GM08714 (cell line): ENCODE measurements at regions not wholly inside any gene's neighbourhood (a gene's known extent, or its start where the extent isn't known, plus 50 kb on each side); places are given as distances from the start of the nearest gene placed in this dataset.

Experiments used
- H3K4me3 ChIP-seq: fragments of 200-500 bp; sonication (Bioruptor generic); 2 replicates; pipeline ENCODE4 v1.5.1; 2014; ENCODE audit warnings: mild to moderate bottlenecking, low read length, inconsistent platforms
- ZNF274 ChIP-seq: IDR thresholded peaks from 2 replicates; pipeline ENCODE4 v1.6.1; 2012; ENCODE audit warnings: mild to moderate bottlenecking, low read depth, low read length

DNA sequence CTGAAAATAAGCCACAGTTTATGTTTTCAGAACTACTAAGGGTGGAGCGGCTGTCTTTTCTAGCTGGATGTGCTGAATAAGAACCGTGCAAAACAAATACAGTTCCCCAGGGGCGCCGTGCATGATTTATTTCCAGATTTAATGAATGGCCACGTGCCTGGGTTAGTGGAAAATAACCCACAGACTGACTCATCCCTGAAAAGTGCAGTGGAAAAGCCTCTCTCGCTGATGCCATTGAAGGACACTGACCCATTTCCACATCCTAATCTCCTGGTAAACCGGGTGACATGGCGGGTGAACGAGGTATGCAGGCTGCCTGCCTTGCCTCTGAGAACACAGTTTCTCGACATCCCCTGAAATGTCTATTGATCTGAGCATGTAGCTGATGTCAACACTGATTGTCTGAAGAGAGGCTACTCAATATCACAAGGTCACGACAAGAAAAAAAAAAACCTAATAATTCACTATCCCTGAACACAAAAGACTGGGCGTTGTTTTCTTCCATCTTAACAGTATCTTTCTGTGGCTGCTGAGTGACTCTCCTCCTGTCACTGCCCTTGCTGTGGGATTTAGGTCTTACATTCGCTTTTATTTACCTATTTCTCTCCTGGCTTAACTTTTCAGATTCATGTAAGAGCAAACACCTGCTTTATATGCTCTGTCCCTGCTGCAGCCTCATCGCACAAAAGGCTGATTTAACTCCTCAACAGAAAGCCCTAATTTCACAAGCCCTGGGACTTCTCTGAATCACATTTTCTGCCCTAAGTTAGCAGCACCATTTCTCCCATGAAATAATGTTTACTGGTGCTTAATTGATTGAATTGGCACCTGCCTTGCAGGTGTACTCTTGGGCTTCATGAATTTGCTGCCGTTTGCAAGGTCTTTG, 76.9 kb upstream of the SCOC start:
- no peak overlapping the region for H3K4me3 ChIP-seq
- no peak for TF ChIP-seq ZNF274

DNA sequence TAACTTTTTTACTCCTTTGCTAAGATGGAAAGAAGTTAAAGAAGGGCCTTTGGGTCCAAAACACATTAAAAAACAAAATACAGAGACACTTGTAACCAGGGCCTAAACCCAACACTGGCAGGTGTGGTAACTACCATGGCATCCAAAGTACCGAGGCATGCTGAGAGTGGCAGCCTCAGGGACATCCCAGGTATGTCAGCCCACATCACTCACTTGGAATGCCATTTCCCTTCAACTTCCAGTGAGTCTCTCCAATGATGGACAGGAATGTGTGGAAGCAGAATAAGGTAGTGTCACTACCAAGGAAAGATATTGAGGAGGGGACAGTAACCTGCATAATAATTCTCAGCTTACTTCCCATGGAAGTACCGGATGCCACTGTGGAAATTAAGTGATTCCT, 79.5 kb upstream of the SCOC start:
- TF ChIP-seq ZNF274: no peak
- no peak overlapping the region for H3K4me3 ChIP-seq

DNA sequence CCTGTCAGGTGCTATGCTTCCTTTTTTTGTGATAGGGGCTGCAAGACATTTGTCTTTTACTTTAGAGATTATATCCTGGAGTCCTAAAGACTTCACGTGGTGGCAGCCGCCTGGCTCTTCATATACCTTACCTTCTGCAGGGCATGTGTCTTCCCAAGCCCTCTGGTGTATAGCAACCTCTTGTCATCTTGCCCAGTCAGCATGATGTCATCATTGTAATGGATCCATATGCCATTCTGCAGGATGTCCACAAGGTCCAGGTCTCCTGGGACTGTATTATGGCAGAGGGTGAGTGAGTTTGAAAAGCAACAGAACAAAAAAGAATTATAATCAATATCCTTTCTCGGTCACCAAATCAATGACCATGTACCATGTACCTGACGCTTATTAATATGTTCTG, 82.2 kb upstream of the SCOC start:
- no peak for TF ChIP-seq ZNF274
- H3K4me3 ChIP-seq: no peak overlapping the region

DNA sequence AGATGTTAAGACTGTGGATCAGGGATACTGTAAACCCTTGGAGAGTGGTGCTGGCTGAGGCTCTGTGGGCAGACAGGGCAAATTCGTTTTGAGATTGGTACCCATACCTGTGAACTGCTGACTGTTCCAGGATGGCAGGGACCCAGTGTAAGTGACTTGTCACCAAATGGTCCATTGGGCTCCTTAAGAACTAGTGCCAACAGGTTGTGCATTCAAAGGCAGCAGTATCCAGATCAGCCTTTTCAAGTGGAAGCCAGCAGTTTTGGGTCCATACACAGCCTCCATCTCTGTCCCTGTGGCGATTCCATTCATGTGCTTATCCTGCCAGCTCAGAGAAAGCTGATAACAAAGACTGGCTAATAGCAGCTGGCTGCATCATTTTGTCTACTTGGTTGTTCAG, 84.0 kb upstream of the SCOC start:
- no peak for TF ChIP-seq ZNF274
- no peak overlapping the region for H3K4me3 ChIP-seq

DNA sequence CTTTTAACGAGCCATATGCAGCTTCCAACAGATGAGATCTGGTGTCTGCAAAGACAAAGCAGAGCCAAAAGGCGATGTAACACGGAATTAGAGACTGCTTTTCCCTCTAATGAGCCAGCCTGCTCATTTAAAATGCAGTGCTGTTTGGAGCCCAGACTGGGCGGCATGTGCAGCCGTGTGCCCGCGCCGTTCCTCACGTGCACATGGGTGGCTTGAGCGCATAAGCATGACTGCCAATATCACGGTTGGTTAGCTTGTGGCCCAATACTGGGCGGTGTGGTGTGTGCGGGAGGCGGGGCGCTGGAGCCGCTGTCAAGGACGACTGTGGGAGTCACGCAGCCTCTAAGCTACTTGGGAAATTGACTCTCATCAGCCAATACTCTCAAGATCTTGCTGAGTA, 87.0 kb upstream of the SCOC start:
- no peak for TF ChIP-seq ZNF274
- no peak overlapping the region for H3K4me3 ChIP-seq

DNA sequence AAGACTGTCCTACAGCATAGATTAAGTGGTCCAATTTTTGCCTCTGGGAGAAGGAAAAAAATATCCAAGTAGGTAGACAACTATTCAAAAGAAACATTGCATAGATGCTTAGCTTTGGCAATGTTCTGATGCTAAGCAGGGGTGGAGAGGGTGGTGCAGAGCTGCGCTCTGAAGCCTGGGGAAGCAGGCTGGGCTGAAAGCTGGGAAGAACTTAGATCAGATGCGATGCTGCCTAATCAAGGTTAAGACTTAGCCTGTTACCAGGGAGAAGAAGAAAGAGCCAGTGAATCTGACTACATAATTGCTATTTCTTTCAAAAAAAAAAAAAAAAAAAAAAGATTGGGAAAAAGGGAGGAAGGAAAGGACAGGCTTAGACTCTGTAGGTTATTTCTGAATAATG, 89.0 kb upstream of the SCOC start:
- H3K4me3 ChIP-seq: no peak overlapping the region
- no peak for TF ChIP-seq ZNF274

DNA sequence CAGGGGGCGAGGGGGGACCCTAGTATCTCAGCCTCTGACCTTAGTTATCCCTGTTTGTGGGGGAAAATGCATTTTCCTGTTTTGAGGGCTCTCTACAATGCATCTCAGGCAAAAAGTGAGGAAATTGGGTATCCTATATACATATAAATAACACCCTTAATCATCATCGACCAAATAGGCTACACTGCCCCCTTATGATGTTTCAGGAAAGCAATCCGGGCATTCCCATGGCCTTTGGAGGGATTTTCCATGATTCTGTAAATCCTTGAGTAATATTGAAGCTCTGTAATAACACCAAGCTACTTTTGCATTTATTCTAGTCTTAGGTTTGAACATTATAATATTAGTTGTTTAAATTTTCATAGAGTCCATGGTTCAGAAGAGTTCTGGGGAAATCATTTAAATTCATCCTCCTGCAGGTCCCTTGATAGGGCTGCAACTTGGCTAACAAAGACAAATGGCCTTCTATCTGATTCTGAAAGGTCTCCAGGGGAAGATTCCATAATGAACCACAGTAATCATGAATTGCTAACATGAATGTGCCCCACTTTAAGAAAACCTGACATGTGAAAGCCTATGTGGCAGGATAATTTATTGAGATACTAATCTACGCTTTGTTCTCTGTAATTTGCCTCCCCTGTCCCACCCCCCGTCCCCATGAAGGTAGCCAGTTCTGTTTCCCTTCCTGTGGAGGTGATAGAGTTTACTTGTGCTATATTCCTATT, 91.5 kb upstream of the SCOC start:
- H3K4me3 ChIP-seq: no peak overlapping the region
- no peak for TF ChIP-seq ZNF274

DNA sequence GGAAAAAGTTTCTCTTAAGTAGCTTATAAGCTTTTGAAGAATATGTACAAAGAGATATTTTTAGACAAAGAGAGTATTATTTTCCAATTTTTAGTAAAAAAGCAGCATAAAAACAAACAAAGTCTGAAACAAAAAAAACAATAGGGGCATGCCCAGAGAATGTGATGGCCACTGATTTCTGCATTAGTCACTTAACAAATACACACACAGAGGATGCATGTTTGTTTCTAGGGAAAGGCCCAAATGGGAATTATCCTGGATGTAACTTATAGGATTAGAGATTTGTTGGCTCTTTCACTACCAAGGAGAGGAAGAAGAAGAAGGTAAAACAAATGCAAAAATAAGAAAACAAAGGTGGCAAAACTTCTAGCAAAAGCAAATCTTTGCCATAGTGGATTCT, 95.9 kb upstream of the SCOC start:
- H3K4me3 ChIP-seq: no peak overlapping the region
- TF ChIP-seq ZNF274: no peak

DNA sequence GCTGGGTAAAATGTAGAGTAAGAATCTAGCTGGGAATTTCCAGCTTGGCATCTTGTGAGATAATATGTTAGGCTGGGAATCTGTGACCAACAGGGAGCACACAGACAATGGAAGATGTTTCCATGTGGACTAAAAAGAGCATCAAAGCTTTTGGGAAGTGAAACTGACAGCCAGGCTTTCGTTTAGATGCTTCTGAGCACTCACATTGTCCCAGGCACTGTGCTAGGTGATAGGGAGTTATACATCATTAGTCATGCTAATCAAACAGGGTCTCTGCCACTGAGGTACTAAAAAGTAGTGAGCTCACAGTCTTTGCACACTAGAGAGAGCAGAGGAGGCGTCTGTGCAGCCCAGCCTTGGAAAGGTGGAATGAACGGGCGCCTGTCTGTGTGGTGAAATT, 101.9 kb upstream of the SCOC start:
- no peak for TF ChIP-seq ZNF274
- H3K4me3 ChIP-seq: no peak overlapping the region

DNA sequence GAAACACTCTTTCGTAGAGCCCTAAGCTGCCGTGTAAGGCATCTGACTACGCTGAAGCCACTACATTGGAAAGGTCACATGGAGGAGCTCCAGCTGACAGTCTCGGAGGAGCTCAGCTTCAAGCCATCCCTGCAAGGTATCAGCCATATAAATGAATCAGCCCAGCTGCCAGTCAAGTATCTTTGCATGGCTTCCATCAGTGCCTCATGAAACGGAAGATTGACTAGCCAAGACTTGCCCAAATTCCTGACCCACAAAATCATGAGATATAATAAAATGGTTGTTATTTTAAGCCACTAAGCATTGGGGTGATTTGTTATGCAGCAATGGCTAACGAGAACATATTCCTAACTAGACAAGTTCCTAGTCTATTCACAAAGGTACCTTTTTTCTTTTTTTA, 104.1 kb upstream of the SCOC start:
- no peak overlapping the region for H3K4me3 ChIP-seq
- TF ChIP-seq ZNF274: no peak

DNA sequence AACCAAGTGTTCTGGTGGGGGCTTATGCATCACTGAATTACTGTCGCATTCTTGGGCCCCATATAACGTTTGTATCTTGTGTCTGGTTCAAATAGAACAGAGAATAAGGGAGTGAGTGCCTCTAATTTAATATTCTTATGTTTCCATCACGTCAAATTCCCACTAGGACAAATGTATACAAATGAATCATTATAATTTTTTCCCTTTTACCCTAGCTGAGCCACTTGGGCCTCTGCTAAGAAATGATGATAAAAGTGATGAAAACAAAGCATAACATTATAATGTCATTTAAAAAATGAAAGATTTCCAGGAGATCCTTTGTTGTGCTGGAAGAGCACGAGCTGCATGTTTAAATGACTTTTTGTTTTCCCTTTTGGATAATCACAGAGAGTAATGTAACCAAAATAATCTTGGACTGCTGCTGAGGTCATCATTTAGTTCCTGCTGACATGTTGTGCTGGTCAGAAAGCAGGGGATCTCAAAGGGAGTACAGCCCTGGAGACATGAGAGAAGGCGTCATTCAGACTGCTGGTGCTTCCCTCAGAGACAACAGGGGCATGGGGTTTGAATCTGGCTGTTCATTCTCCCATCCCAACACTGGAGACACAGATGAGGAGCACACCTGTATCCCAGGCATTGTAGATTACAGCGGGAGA, 105.1 kb upstream of the SCOC start:
- no peak overlapping the region for H3K4me3 ChIP-seq
- TF ChIP-seq ZNF274: no peak

DNA sequence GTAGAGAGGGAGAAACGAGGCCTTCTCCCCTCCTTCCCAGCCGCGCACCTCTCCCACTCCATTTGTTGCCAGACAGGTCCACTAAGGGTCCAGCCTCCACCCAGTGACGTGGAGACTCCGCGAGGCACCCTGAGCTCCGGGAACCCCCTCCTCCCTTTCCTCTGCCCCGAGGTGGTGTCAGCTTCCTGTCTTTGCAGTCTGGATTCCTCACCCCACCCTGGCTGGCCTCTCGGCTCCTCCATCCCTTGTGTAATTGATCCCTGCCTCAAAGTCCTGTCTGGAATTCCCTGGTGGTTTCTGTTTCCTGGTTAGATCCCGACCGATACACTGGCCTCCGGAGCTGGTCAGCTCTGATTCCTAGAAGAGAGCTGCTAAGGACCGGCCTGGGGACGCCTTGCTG, 105.9 kb upstream of the SCOC start:
- TF ChIP-seq ZNF274: no peak
- no peak overlapping the region for H3K4me3 ChIP-seq

DNA sequence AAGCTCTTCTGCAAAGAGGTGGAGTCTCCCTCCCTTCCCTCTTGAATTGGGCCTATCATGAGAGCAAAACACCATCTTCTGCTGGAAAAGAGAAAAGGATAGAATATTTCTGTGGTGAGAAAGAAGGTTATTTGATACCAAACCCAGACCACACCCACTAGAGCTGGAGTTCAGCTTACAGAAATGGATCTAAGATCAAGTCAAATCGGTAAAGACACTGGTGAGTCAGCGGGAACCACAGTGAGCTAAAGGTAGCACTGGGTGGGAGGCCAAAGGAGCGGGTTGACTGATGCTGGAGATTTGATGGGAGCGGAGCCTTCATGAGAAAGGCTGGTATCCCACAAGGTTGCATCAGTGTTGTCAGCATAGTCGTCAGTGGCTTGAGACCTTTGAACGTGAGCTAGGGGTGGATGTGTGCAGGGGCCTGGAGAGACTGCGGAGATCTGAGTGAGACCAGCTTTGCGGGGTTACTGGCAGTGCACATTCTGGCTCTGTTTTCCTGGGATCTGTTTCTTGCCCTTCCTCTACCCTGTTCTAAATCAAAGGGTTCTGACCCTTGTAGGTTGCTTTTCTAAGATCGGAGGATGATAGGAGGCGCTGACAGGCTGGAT, 106.4 kb upstream of the SCOC start:
- no peak for TF ChIP-seq ZNF274
- no peak overlapping the region for H3K4me3 ChIP-seq

DNA sequence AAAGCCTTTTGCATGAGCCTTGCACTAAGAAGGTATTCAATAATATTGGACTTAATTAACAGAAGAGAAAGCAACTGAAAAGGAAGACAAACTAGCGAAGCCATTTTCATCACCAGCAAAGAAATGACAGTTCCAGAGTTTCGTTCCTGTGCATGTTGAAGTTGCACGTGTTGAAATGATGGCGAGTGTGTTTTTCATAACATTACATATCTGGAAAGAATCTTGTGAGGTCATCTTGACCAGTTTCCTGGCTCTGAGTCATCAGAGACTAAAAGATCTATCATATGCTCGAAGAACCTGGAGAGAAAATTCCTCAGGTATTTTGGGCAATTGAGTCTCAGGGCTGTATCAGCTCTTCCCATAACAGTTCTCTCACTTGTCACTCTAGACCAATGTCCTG, 106.2 kb upstream of the MAML3 start:
- no peak overlapping the region for H3K4me3 ChIP-seq
- no peak for TF ChIP-seq ZNF274

DNA sequence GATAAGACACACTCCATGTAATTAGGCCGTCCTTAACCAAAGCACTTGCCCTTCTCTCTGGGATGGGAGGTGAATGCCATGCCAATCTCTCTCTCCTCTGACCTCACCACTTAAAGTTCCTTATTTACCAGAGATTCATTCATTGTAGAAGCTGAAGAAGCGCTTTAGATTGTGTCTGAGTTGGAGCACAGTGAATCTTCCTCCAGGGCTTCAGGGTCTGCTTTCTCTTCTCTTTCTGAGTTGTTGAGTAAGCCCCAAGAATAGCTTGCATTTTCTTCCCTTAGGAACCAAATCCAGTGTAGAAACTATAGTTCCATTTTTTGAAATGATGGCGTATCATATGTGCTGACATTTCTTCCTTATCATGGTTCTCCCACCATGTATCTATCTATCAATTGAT, 104.5 kb upstream of the MAML3 start:
- TF ChIP-seq ZNF274: no peak
- H3K4me3 ChIP-seq: no peak overlapping the region
